Osteoblast (primary cell): ENCODE measurements at regions not wholly inside any gene's neighbourhood (a gene's known extent, or its start where the extent isn't known, plus 50 kb on each side); places are given as distances from the start of the nearest gene placed in this dataset.

Source experiments
- DNase-seq: peaks from one replicate; pipeline ENCODE4 v3.0.0; 2011; ENCODE audit warnings: low spot score, mixed read lengths; ENCODE audit not compliant: insufficient read length; ENCODE audit errors: missing footprints
- H2AFZ ChIP-seq: 2 replicates; pipeline ENCODE4 v1.6.0; 2011; ENCODE audit warnings: mild to moderate bottlenecking, low read length
- H3K27ac ChIP-seq: 2 replicates; pipeline ENCODE4 v1.5.1; 2011; ENCODE audit warnings: mild to moderate bottlenecking, low read depth, low read length, moderate library complexity
- H3K27me3 ChIP-seq: 2 replicates; pipeline ENCODE4 v1.6.0; 2012; ENCODE audit warnings: mild to moderate bottlenecking, control low read depth, inconsistent platforms, low read length, moderate library complexity; ENCODE audit not compliant: insufficient read depth
- H3K36me3 ChIP-seq: 2 replicates; pipeline ENCODE4 v1.5.1; 2011; ENCODE audit warnings: mild to moderate bottlenecking, low read length, control low read depth, moderate library complexity; ENCODE audit not compliant: insufficient read depth
- H3K4me1 ChIP-seq: 2 replicates; pipeline ENCODE4 v1.5.1; 2011; ENCODE audit warnings: mild to moderate bottlenecking, low read length, control low read depth, moderate library complexity; ENCODE audit not compliant: insufficient read depth
- H3K4me2 ChIP-seq: 2 replicates; pipeline ENCODE4 v1.6.0; 2011; ENCODE audit warnings: mild to moderate bottlenecking, low read length; ENCODE audit not compliant: insufficient read depth
- H3K4me3 ChIP-seq: fragments of 200-600 bp; sonication (generic); 3 replicates; pipeline ENCODE4 v1.5.1; 2012; ENCODE audit warnings: mild to moderate bottlenecking, low read length, inconsistent platforms; ENCODE audit not compliant: insufficient read depth
- H3K79me2 ChIP-seq: 2 replicates; pipeline ENCODE4 v1.6.0; 2012; ENCODE audit warnings: mild to moderate bottlenecking, low read length, control low read depth, inconsistent platforms; ENCODE audit not compliant: insufficient read depth
- H3K9me3 ChIP-seq: 2 replicates; pipeline ENCODE4 v1.5.1; 2011; ENCODE audit warnings: low read depth, low read length, control low read depth
- H4K20me1 ChIP-seq: 2 replicates; pipeline ENCODE4 v1.6.0; 2012; ENCODE audit warnings: mild to moderate bottlenecking, low read length, control low read depth; ENCODE audit not compliant: insufficient read depth
- CTCF ChIP-seq: IDR thresholded peaks from 2 replicates; pipeline ENCODE4 v1.5.1; 2011; ENCODE audit warnings: mild to moderate bottlenecking, low read depth, low read length, moderate library complexity; ENCODE audit errors: extremely low read depth

GRCh38 chr6:98131290-98131990 is 702.9 kb upstream of the POU3F2 start:
- H3K9me3 ChIP-seq = no peaks in the 10 kb centered on the region

GRCh38 chr6:98136333-98136732 is 698.0 kb upstream of the POU3F2 start:
- no peak overlapping the region for H3K27ac ChIP-seq
- no peaks in the 10 kb centered on the region for H3K27me3 ChIP-seq
- no peak overlapping the region for H3K4me2 ChIP-seq
- no peak overlapping the region for H2AFZ ChIP-seq
- no peaks in the 10 kb centered on the region for H4K20me1 ChIP-seq
- no peaks in the 10 kb centered on the region for H3K4me1 ChIP-seq
- no peak for DNase-seq
- no peak overlapping the region for H3K4me3 ChIP-seq
- no peaks in the 10 kb centered on the region for H3K79me2 ChIP-seq
- H3K36me3 ChIP-seq = no peaks in the 10 kb centered on the region
- no peaks in the 10 kb centered on the region for H3K9me3 ChIP-seq
- no peak for TF ChIP-seq CTCF

More at GRCh38 chr6:98131290-98131990, 702.9 kb upstream of the POU3F2 start:
- Histone ChIP-seq H3K27ac (no peak overlapping the region), H3K36me3 (no peaks in the 10 kb centered on the region), H3K4me2 (no peak overlapping the region), H3K4me3 (no peak overlapping the region), H3K4me1 (no peaks in the 10 kb centered on the region), H3K79me2 (no peaks in the 10 kb centered on the region), H3K27me3 (no peaks in the 10 kb centered on the region), H4K20me1 (no peaks in the 10 kb centered on the region), H2AFZ (no peak overlapping the region)
- DNase-seq = no peak
- TF ChIP-seq CTCF = no peak

GRCh38 chr6:98137391-98137790 is 697.0 kb upstream of the POU3F2 start:
- no peak overlapping the region for H3K4me3 ChIP-seq
- TF ChIP-seq CTCF = no peak
- DNase-seq = no peak

GRCh38 chr6:98142839-98143238 is 691.5 kb upstream of the POU3F2 start:
- H3K4me2 ChIP-seq = no peak overlapping the region
- H3K9me3 ChIP-seq = no peaks in the 10 kb centered on the region
- no peak for DNase-seq
- H3K4me1 ChIP-seq = no peaks in the 10 kb centered on the region
- no peaks in the 10 kb centered on the region for H3K79me2 ChIP-seq
- H3K4me3 ChIP-seq = no peak overlapping the region
- H3K36me3 ChIP-seq = no peaks in the 10 kb centered on the region
- H3K27me3 ChIP-seq = no peaks in the 10 kb centered on the region
- H3K27ac ChIP-seq = no peak overlapping the region
- no peak overlapping the region for H2AFZ ChIP-seq
- no peak for TF ChIP-seq CTCF
- no peaks in the 10 kb centered on the region for H4K20me1 ChIP-seq

More at GRCh38 chr6:98137391-98137790, 697.0 kb upstream of the POU3F2 start:
- Histone ChIP-seq H3K27ac (no peak overlapping the region), H3K27me3 (no peaks in the 10 kb centered on the region), H3K4me1 (no peaks in the 10 kb centered on the region), H3K36me3 (no peaks in the 10 kb centered on the region), H3K9me3 (no peaks in the 10 kb centered on the region), H2AFZ (no peak overlapping the region), H4K20me1 (no peaks in the 10 kb centered on the region), H3K4me2 (no peak overlapping the region), H3K79me2 (no peaks in the 10 kb centered on the region)
